ENCODE measurements at regions not wholly inside any gene's neighbourhood (a gene's known extent, or its start where the extent isn't known, plus 50 kb on each side); places are given as distances from the start of the nearest gene placed in this dataset.

DNA sequence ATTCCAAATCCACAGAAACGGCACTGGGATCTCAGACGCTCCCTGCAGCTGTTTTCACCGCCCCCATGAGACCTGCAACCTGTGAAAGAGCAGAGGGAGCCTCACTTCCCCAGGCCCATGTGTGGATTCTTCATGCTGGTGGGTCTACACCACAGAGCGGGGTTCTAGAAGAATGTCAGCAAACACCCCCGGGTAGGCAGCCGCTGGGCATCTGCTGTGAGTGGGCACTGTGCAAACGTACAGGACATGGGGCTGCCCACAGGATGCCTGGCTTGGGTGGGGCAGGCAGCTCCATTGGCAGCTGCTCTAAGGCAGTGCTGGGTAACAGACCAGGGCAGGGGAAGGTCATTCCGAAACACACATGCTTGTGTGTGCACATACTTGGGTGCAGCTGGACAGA lies 174.9 kb downstream of the RBFOX3 start:
- CTCF ChIA-PET, result no interaction called here
- DNase-seq (ENCODE audit: low read depth, low spot score) (no peak), FAIRE-seq (no peak)

More for the DNA sequence above, 174.9 kb downstream of the RBFOX3 start:
- TF ChIP-seq JUN (IDR thresholded peaks at IDR 0.05; ENCODE audit: borderline replicate concordance, insufficient read depth, insufficient read length, low read depth) (no peak), GATA2 (IDR thresholded peaks at IDR 0.05; ENCODE audit: insufficient read depth, insufficient read length, low read depth, low read length) (no peak), POLR2A (IDR thresholded peaks at IDR 0.05; ENCODE audit: low read depth, low read length) (no peak), EZH2 (IDR thresholded peaks at IDR 0.05; ENCODE audit: borderline replicate concordance, low read depth, low read length, severe bottlenecking) (no peak), POLR2AphosphoS5 (IDR thresholded peaks at IDR 0.05; ENCODE audit: insufficient read depth, low read depth, low read length) (no peak), FOS (IDR thresholded peaks at IDR 0.05; ENCODE audit: borderline replicate concordance, insufficient read depth, low read length) (no peak), MYC (IDR thresholded peaks at IDR 0.05; ENCODE audit: low read depth, low read length) (no peak)
- TF ChIP-seq, protein P1, sequence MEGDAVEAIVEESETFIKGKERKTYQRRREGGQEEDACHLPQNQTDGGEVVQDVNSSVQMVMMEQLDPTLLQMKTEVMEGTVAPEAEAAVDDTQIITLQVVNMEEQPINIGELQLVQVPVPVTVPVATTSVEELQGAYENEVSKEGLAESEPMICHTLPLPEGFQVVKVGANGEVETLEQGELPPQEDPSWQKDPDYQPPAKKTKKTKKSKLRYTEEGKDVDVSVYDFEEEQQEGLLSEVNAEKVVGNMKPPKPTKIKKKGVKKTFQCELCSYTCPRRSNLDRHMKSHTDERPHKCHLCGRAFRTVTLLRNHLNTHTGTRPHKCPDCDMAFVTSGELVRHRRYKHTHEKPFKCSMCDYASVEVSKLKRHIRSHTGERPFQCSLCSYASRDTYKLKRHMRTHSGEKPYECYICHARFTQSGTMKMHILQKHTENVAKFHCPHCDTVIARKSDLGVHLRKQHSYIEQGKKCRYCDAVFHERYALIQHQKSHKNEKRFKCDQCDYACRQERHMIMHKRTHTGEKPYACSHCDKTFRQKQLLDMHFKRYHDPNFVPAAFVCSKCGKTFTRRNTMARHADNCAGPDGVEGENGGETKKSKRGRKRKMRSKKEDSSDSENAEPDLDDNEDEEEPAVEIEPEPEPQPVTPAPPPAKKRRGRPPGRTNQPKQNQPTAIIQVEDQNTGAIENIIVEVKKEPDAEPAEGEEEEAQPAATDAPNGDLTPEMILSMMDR (IDR thresholded peaks at IDR 0.05; ENCODE audit: extremely low read depth in 1 of 2, insufficient read depth in 1 of 2, low read depth in 1 of 2, low read length in 2 of 2), result no peak
- TF ChIP-seq, protein P2, sequence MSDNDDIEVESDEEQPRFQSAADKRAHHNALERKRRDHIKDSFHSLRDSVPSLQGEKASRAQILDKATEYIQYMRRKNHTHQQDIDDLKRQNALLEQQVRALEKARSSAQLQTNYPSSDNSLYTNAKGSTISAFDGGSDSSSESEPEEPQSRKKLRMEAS (IDR thresholded peaks at IDR 0.05; ENCODE audit: insufficient read depth, insufficient read length), result no peak
- no peaks in the 10 kb centered on the region for H3K79me2 ChIP-seq (ENCODE audit: control insufficient read depth, insufficient read depth, low read length)
- no peak overlapping the region for H3K27ac ChIP-seq (ENCODE audit: insufficient read depth, low read depth, low read length)
- no peak overlapping the region for H3K4me3 ChIP-seq (replicated peaks in 1 of 3; ENCODE audit: insufficient read depth in 1 of 3, low read depth in 1 of 3, low read length in 3 of 3)
- POLR2A ChIA-PET, result no interaction called here
- H3K9ac ChIP-seq (replicated peaks; ENCODE audit: extremely low read depth, insufficient read depth, low read length), result no peak overlapping the region
- H3K4me2 ChIP-seq (ENCODE audit: insufficient read depth, low read length), result no peak overlapping the region
- no peaks in the 10 kb centered on the region for H4K20me1 ChIP-seq (replicated peaks; ENCODE audit: control insufficient read depth, extremely low read depth, insufficient read depth, low read length)
- dilution Hi-C loops (cut with MboI; ENCODE audit: extremely low pct_ligation_motif_present, low sequenced_read_pairs) (no loop called here), intact Hi-C loops (cut with micrococcal nuclease) (no loop called here)
- H3K27me3 ChIP-seq (ENCODE audit: control insufficient read depth in 2 of 2, insufficient read depth in 2 of 2, low read length in 2 of 2), result no peaks in the 10 kb centered on the region
- H3K36me3 ChIP-seq (ENCODE audit: control insufficient read depth in 2 of 2, extremely low read depth in 1 of 2, insufficient read depth in 2 of 2, low read length in 2 of 2), result no peaks in the 10 kb centered on the region
- no peak overlapping the region for H2AFZ ChIP-seq (ENCODE audit: low read depth, low read length)
- H3K4me1 ChIP-seq (ENCODE audit: control insufficient read depth, extremely low read depth, insufficient read depth, low read length), result no peaks in the 10 kb centered on the region
- H3K9me1 ChIP-seq (replicated peaks; ENCODE audit: control insufficient read depth, extremely low read depth, insufficient read depth, low read length), result no peaks in the 10 kb centered on the region
- no TSS peak for BruUV-seq (replicated peaks)
- no peaks in the 10 kb centered on the region for H3K9me3 ChIP-seq (replicated peaks; ENCODE audit: control insufficient read depth, insufficient read depth, low read length)
